Tibial nerve (tissue), 4 donors: ENCODE measurements at regions not wholly inside any gene's neighbourhood (a gene's known extent, or its start where the extent isn't known, plus 50 kb on each side); places are given as distances from the start of the nearest gene placed in this dataset.

ENCODE experiments used
- CTCF ChIP-seq, 5 experiments: fragments of 200-600 bp in 3 of 5; fragments of 450-650 bp in 2 of 5; sonication (generic) in 3 of 5; IDR thresholded peaks; one replicate each; pipeline ENCODE4 v1.5.1; 2016 to 2019; ENCODE audit warnings: antibody characterized with exemption in 5 of 5, mild to moderate bottlenecking in 3 of 5, moderate library complexity in 2 of 5
- EP300 ChIP-seq, 2 donors: sonication (generic); formaldehyde crosslinking; IDR thresholded peaks; one replicate each; pipeline ENCODE4 v1.6.1; 2017; ENCODE audit warnings: antibody characterized with exemption in 2 of 2, mild to moderate bottlenecking in 1 of 2
- POLR2A ChIP-seq, 2 donors: fragments of 450-650 bp; IDR thresholded peaks; one replicate each; pipeline ENCODE4 v1.6.1; 2017; ENCODE audit warnings: antibody characterized with exemption in 2 of 2, mild to moderate bottlenecking in 2 of 2, moderate library complexity in 2 of 2

- TF ChIP-seq CTCF (IDR thresholded peaks at IDR 0.05) (no peak), POLR2A (IDR thresholded peaks at IDR 0.05) (no peak), EP300 (IDR thresholded peaks at IDR 0.05) (no peak)
These were observed 75.8 kb upstream of the SEC11C start for GRCh38 chr18:59063912-59064311.
